ENCODE measurements at regions not wholly inside any gene's neighbourhood (a gene's known extent, or its start where the extent isn't known, plus 50 kb on each side); places are given as distances from the start of the nearest gene placed in this dataset.

- Histone ChIP-seq H3K36me3 (ENCODE audit: control insufficient read depth in 4 of 4, insufficient read depth in 3 of 4, low read depth in 1 of 4, low read length in 3 of 4) (no peaks in the 10 kb centered on the region), H3K9ac (ENCODE audit: low read depth in 1 of 2, low read length in 2 of 2) (no peak overlapping the region), H3K27ac (ENCODE audit: low read depth in 1 of 2, low read length in 2 of 2) (no peak overlapping the region), H3K4me3 (ENCODE audit: low read depth in 1 of 3, low read length in 3 of 3) (no peak overlapping the region), H3K27me3 (ENCODE audit: control insufficient read depth in 4 of 4, insufficient read depth in 4 of 4, low read length in 3 of 4) (no peaks in the 10 kb centered on the region), H3K4me1 (ENCODE audit: control insufficient read depth in 4 of 4, insufficient read depth in 4 of 4, low read length in 3 of 4) (no peaks in the 10 kb centered on the region), H3K9me3 (ENCODE audit: control insufficient read depth in 4 of 4, low read length in 3 of 4) (no peaks in the 10 kb centered on the region)
- WGBS = 69% methylated on average over 5 of the region's 5 CpGs
- TF ChIP-seq MAX (IDR thresholded peaks at IDR 0.05) (no peak), JUND (IDR thresholded peaks at IDR 0.05) (no peak), FOXA1 (IDR thresholded peaks at IDR 0.05) (no peak), HNF4A (conservative IDR thresholded peaks at IDR 0.05) (no peak), TAF1 (conservative IDR thresholded peaks at IDR 0.05) (no peak), SP1 (IDR thresholded peaks at IDR 0.05) (no peak), REST (IDR thresholded peaks at IDR 0.05) (no peak), RAD21 (IDR thresholded peaks at IDR 0.05) (no peak), CTCF (IDR thresholded peaks at IDR 0.05; ENCODE audit: low read depth, low read length, missing input control) (no peak), EGR1 (IDR thresholded peaks at IDR 0.05; ENCODE audit: low read depth in 2 of 2) (no peak), RXRA (IDR thresholded peaks at IDR 0.05) (no peak), HNF4G (IDR thresholded peaks at IDR 0.05) (no peak), ZBTB33 (IDR thresholded peaks at IDR 0.05) (no peak), FOXA2 (IDR thresholded peaks at IDR 0.05) (no peak), YY1 (IDR thresholded peaks at IDR 0.05) (no peak), GABPA (IDR thresholded peaks at IDR 0.05 in 1 of 2, conservative IDR thresholded peaks at IDR 0.05 in 1 of 2) (no peak), NR2F2 (IDR thresholded peaks at IDR 0.05) (no peak)
- TF ChIP-seq, protein P1, sequence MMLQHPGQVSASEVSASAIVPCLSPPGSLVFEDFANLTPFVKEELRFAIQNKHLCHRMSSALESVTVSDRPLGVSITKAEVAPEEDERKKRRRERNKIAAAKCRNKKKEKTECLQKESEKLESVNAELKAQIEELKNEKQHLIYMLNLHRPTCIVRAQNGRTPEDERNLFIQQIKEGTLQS (IDR thresholded peaks at IDR 0.05) = no peak
- no peak for DNase-seq (ENCODE audit: low spot score)
Observed at GRCh38 chr1:188302746-188303145, 1474.0 kb downstream of the PLA2G4A start.

All from liver (tissue), 8 donors.